ENCODE measurements at regions not wholly inside any gene's neighbourhood (a gene's known extent, or its start where the extent isn't known, plus 50 kb on each side); places are given as distances from the start of the nearest gene placed in this dataset.
"Not testable (repeated sequence)": the region's sequence is repeated elsewhere in the genome, so short reads cannot be mapped to it uniquely, and the experiment has no call there.

GRCh38 chr2:171266102-171266501, 105.4 kb upstream of the TLK1 start:
- Histone ChIP-seq H3K4me3 (ENCODE audit: low read depth, low read length) (no peak overlapping the region), H3K27ac (no peak overlapping the region), H3K9me3 (ENCODE audit: severe bottlenecking) (no peaks in the 10 kb centered on the region), H3K36me3 (no peaks in the 10 kb centered on the region), H3K27me3 (ENCODE audit: insufficient read depth, low read depth, severe bottlenecking) (no peaks in the 10 kb centered on the region)
- DNase-seq: no peak
- no peak for TF ChIP-seq CTCF (IDR thresholded peaks at IDR 0.05; ENCODE audit: low read depth, low read length)

GRCh38 chr2:171261529-171261928, 100.8 kb upstream of the TLK1 start:
- H3K4me3 ChIP-seq (ENCODE audit: low read depth, low read length); H3K36me3 ChIP-seq; H3K27me3 ChIP-seq (ENCODE audit: insufficient read depth, low read depth, severe bottlenecking); H3K27ac ChIP-seq; DNase-seq; H3K9me3 ChIP-seq (ENCODE audit: severe bottlenecking): not testable (repeated sequence)

GRCh38 chr2:171260471-171261424, 100.1 kb upstream of the TLK1 start:
- Histone ChIP-seq H3K4me3 (ENCODE audit: low read depth, low read length) (no peak overlapping the region), H3K27me3 (ENCODE audit: insufficient read depth, low read depth, severe bottlenecking) (no peaks in the 10 kb centered on the region), H3K9me3 (ENCODE audit: severe bottlenecking) (peaks cover 3% of the 10 kb centered on the region), H3K27ac (no peak overlapping the region), H3K36me3 (no peaks in the 10 kb centered on the region)
- 0 out of 2 replicates have a peak, but pooled peaks have one; percentile 6 for TF ChIP-seq CTCF (IDR thresholded peaks at IDR 0.05; ENCODE audit: low read depth, low read length)
- DNase-seq: no peak

GRCh38 chr2:171254666-171255065, 94.0 kb upstream of the TLK1 start:
- Histone ChIP-seq H3K27ac (no peak overlapping the region), H3K27me3 (ENCODE audit: insufficient read depth, low read depth, severe bottlenecking) (no peaks in the 10 kb centered on the region), H3K4me3 (ENCODE audit: low read depth, low read length) (no peak overlapping the region), H3K9me3 (ENCODE audit: severe bottlenecking) (peaks cover 10% of the 10 kb centered on the region), H3K36me3 (no peaks in the 10 kb centered on the region)
- DNase-seq: no peak
- no peak for TF ChIP-seq CTCF (IDR thresholded peaks at IDR 0.05; ENCODE audit: low read depth, low read length)

- H3K27me3 ChIP-seq (ENCODE audit: insufficient read depth, low read depth, severe bottlenecking): no peaks in the 10 kb centered on the region
- H3K27ac ChIP-seq: no peak overlapping the region
- no peak for DNase-seq
- H3K4me3 ChIP-seq (ENCODE audit: low read depth, low read length): no peak overlapping the region
- peaks cover 7% of the 10 kb centered on the region for H3K9me3 ChIP-seq (ENCODE audit: severe bottlenecking)
- H3K36me3 ChIP-seq: no peaks in the 10 kb centered on the region
- TF ChIP-seq CTCF (IDR thresholded peaks at IDR 0.05; ENCODE audit: low read depth, low read length): no peak
Measured at GRCh38 chr2:171253900-171254650, 93.4 kb upstream of the TLK1 start.

GRCh38 chr2:171253279-171253678, 92.6 kb upstream of the TLK1 start:
- TF ChIP-seq CTCF (IDR thresholded peaks at IDR 0.05; ENCODE audit: low read depth, low read length): no peak
- no peaks in the 10 kb centered on the region for H3K27me3 ChIP-seq (ENCODE audit: insufficient read depth, low read depth, severe bottlenecking)
- peaks cover 7% of the 10 kb centered on the region for H3K9me3 ChIP-seq (ENCODE audit: severe bottlenecking)
- no peaks in the 10 kb centered on the region for H3K36me3 ChIP-seq
- no peak overlapping the region for H3K4me3 ChIP-seq (ENCODE audit: low read depth, low read length)
- no peak for DNase-seq
- H3K27ac ChIP-seq: no peak overlapping the region
